Trophoblast cell (in vitro differentiated cells and primary cell): ENCODE measurements at regions not wholly inside any gene's neighbourhood (a gene's known extent, or its start where the extent isn't known, plus 50 kb on each side); places are given as distances from the start of the nearest gene placed in this dataset.

Experiments used
- DNase-seq, 2 donors: peaks; one replicate each; pipeline ENCODE4 v3.0.0-alpha.2; 2016
- H2AFZ ChIP-seq: 2 replicates; pipeline ENCODE4 v1.6.1; 2013; ENCODE audit warnings: low read length, moderate library complexity, mild to moderate bottlenecking; ENCODE audit not compliant: insufficient read depth, poor library complexity
- H2AK5ac ChIP-seq: 2 replicates; pipeline ENCODE4 v1.6.1; 2013; ENCODE audit warnings: mild to moderate bottlenecking, low read length
- H2BK120ac ChIP-seq: 2 replicates; pipeline ENCODE4 v1.6.1; 2013; ENCODE audit warnings: low read length, mild to moderate bottlenecking, moderate library complexity; ENCODE audit not compliant: insufficient read depth, poor library complexity
- H2BK12ac ChIP-seq: 2 replicates; pipeline ENCODE4 v1.6.1; 2013; ENCODE audit warnings: mild to moderate bottlenecking, low read length, moderate library complexity
- H2BK5ac ChIP-seq: 2 replicates; pipeline ENCODE4 v1.6.1; 2013; ENCODE audit warnings: low read length, low read depth, moderate library complexity, mild to moderate bottlenecking; ENCODE audit not compliant: poor library complexity
- H3K14ac ChIP-seq: 2 replicates; pipeline ENCODE4 v1.6.1; 2013; ENCODE audit warnings: mild to moderate bottlenecking, low read length
- H3K18ac ChIP-seq: 2 replicates; pipeline ENCODE4 v1.6.1; 2013; ENCODE audit warnings: mild to moderate bottlenecking, low read length
- H3K23ac ChIP-seq: 2 replicates; pipeline ENCODE4 v1.6.1; 2013; ENCODE audit warnings: low read length
- H3K27ac ChIP-seq: 2 replicates; pipeline ENCODE4 v1.5.1; 2013; ENCODE audit warnings: low read depth, mild to moderate bottlenecking, inconsistent platforms, low read length, moderate library complexity
- H3K27me3 ChIP-seq: 2 replicates; pipeline ENCODE4 v1.6.1; 2013; ENCODE audit warnings: inconsistent platforms, mild to moderate bottlenecking, low read length, moderate library complexity; ENCODE audit not compliant: insufficient read depth
- H3K36me3 ChIP-seq, 2 experiments: 1 replicate in 1 of 2; 2 replicates in 1 of 2; pipeline ENCODE4 v1.6.1; 2013; ENCODE audit warnings: low read length in 2 of 2, mild to moderate bottlenecking in 2 of 2, moderate library complexity in 1 of 2; ENCODE audit not compliant: insufficient read depth in 2 of 2, control insufficient read depth in 1 of 2
- H3K4ac ChIP-seq: 2 replicates; pipeline ENCODE4 v1.6.1; 2013; ENCODE audit warnings: low read depth, mild to moderate bottlenecking, low read length, moderate library complexity
- H3K4me1 ChIP-seq, 2 experiments: 1 replicate in 1 of 2; 2 replicates in 1 of 2; pipeline ENCODE4 v1.6.1; 2013; ENCODE audit warnings: low read length in 2 of 2, mild to moderate bottlenecking in 2 of 2, moderate library complexity in 1 of 2; ENCODE audit not compliant: insufficient read depth in 2 of 2, control insufficient read depth in 1 of 2
- H3K4me2 ChIP-seq: 2 replicates; pipeline ENCODE4 v1.6.1; 2013; ENCODE audit warnings: inconsistent platforms, mild to moderate bottlenecking, low read length, moderate library complexity
- H3K4me3 ChIP-seq: 2 replicates; pipeline ENCODE4 v1.5.1; 2013; ENCODE audit warnings: mild to moderate bottlenecking, low read depth, low read length, inconsistent platforms
- H3K79me1 ChIP-seq: one replicate; pipeline ENCODE4 v1.6.1; 2013; ENCODE audit warnings: low read length
- H3K79me2 ChIP-seq: 2 replicates; pipeline ENCODE4 v1.6.1; 2013; ENCODE audit warnings: low read length, mild to moderate bottlenecking; ENCODE audit not compliant: control insufficient read depth, insufficient read depth, poor library complexity
- H3K9ac ChIP-seq: 2 replicates; pipeline ENCODE4 v1.6.1; 2013; ENCODE audit warnings: mild to moderate bottlenecking, low read length
- H3K9me3 ChIP-seq: 2 replicates; pipeline ENCODE4 v1.6.1; 2013; ENCODE audit warnings: low read depth, mild to moderate bottlenecking, control low read depth, inconsistent platforms, low read length; ENCODE audit not compliant: insufficient read depth
- H4K12ac ChIP-seq: 2 replicates; pipeline ENCODE4 v1.6.1; 2013; ENCODE audit warnings: low read depth, mild to moderate bottlenecking, low read length, moderate library complexity
- H4K8ac ChIP-seq: 2 replicates; pipeline ENCODE4 v1.6.1; 2013; ENCODE audit warnings: low read depth, mild to moderate bottlenecking, low read length, moderate library complexity
- H4K91ac ChIP-seq: one replicate; pipeline ENCODE4 v1.6.1; 2013; ENCODE audit warnings: low read depth, mild to moderate bottlenecking, low read length, moderate library complexity
- WGBS: extraction: QIAGEN DNeasy Blood & Tissue Kit; methylation state at CpG from one replicate; pipeline ENCODE4 v1.1.7; 2013; ENCODE audit warnings: missing lambda C conversion rate; ENCODE audit not compliant: insufficient read length, insufficient coverage; ENCODE audit errors: extremely low coverage; 5-methylcytosine and 5-hydroxymethylcytosine counted together

DNA sequence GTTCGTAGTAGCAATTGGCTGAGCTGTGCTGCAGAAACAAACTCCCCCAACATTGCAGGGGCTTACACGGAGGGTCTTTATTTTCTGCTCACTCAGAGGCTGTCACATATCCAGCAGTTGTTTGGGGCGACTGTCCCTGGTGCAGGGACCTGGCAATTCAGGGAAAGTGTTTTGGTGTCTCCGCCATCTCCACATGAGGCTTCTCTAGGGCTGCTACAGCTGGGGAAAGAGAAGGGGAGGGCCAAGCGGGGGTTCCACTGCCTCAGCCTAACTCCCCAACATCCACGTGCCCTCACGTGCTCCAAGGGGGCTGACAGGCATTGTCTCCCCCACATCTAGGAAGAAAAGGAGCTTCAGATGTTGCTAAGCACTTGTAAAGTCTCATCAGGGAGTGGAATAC lies 61.3 kb upstream of the NXT1 start:
- no peak overlapping the region for H3K23ac ChIP-seq
- no peak overlapping the region for H3K9ac ChIP-seq
- no peak overlapping the region for H3K18ac ChIP-seq
- no peak for DNase-seq
- no peaks in the 10 kb centered on the region for H3K79me2 ChIP-seq
- H2AK5ac ChIP-seq, result no peak overlapping the region
- H2BK12ac ChIP-seq, result no peak overlapping the region
- no peak overlapping the region for H3K4me2 ChIP-seq
- H3K14ac ChIP-seq, result no peak overlapping the region
- no peak overlapping the region for H3K4ac ChIP-seq
- no peak overlapping the region for H4K91ac ChIP-seq
- H3K9me3 ChIP-seq, result no peaks in the 10 kb centered on the region
- H4K12ac ChIP-seq, result no peak overlapping the region
- H3K27me3 ChIP-seq, result no peaks in the 10 kb centered on the region
- H4K8ac ChIP-seq, result no peak overlapping the region
- H3K36me3 ChIP-seq, result no peaks in the 10 kb centered on the region
- no peak overlapping the region for H3K4me3 ChIP-seq
- H2AFZ ChIP-seq, result no peak overlapping the region
- no peak overlapping the region for H3K27ac ChIP-seq
- H2BK5ac ChIP-seq, result no peak overlapping the region
- H2BK120ac ChIP-seq, result no peak overlapping the region
- no peaks in the 10 kb centered on the region for H3K79me1 ChIP-seq
- no CpG with 5 or more reads among the region's 7 CpGs for WGBS
- no peaks in the 10 kb centered on the region for H3K4me1 ChIP-seq

DNA sequence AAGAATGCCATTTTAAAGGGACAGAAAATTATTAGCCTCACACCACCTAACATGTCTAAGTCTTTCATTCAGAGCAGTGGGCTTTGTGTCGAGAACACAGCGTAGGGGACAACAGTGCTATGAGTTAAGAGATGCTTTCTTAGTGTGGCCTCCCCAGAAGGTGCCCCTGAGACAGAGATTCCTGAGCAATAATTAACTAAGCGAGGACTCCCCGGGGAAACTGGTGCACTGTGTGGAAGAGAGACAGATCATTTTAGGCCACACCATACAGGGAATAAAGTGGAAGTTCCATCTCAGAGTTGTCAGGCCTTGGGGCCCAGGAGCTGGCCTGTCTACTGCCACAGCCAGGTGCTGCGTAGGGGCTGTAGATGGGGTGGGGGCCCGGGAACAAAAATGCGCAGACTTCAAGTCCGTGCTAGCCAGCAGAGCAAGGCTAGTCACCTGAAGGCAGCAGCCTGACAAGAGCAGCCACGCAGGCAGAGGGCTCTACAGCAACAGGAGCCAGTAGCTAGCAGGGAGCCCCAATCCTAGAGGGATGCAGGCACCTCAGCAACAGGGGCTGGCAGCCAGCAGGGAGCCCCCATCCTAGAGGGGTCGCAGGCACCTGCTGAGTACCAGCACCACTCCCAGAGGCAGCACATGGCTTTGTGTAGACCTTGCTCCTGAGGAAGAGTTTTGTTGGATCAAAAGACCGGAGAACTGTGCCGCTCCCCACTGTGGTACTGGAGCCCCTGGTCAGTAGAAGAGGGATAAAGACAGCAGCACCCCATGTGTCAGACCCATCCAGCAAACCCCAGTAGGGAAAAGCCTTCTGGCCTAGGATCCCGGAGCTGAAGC lies 63.0 kb upstream of the NXT1 start:
- no peak overlapping the region for H2BK5ac ChIP-seq
- H3K18ac ChIP-seq, result no peak overlapping the region
- no peaks in the 10 kb centered on the region for H3K27me3 ChIP-seq
- no peak overlapping the region for H2AFZ ChIP-seq
- no peak overlapping the region for H4K8ac ChIP-seq
- no peak overlapping the region for H3K4me2 ChIP-seq
- no peak overlapping the region for H2BK12ac ChIP-seq
- no peaks in the 10 kb centered on the region for H3K79me1 ChIP-seq
- H3K9me3 ChIP-seq, result no peaks in the 10 kb centered on the region
- H3K23ac ChIP-seq, result no peak overlapping the region
- H3K79me2 ChIP-seq, result no peaks in the 10 kb centered on the region
- no peaks in the 10 kb centered on the region for H3K36me3 ChIP-seq
- H2BK120ac ChIP-seq, result no peak overlapping the region
- H3K4ac ChIP-seq, result no peak overlapping the region
- no peak overlapping the region for H3K27ac ChIP-seq
- H3K9ac ChIP-seq, result no peak overlapping the region
- H3K4me3 ChIP-seq, result no peak overlapping the region
- H3K4me1 ChIP-seq, result no peaks in the 10 kb centered on the region
- no peak overlapping the region for H3K14ac ChIP-seq
- H4K12ac ChIP-seq, result no peak overlapping the region
- no CpG with 5 or more reads among the region's 13 CpGs for WGBS
- no peak for DNase-seq
- H2AK5ac ChIP-seq, result no peak overlapping the region
- H4K91ac ChIP-seq, result no peak overlapping the region

DNA sequence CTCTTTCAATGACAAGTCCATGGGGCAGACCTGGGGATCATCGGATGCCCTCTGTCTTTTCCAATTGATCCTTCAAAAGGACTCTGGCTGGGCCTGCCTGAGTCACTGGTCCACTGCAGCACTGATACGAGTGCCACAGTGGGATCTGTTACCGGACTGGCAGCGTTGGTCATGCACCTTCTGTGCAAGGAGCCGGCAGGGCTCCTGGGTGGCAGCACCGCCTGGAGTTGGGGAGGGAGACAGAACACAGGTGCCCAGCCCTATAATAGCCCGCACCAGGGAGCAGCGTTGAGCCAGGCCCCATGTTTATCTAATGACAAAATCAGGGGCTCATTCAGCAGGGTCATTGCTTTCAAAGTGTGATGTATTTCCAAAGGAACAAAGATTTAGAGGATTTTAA lies 64.2 kb upstream of the NXT1 start:
- H3K4me3 ChIP-seq, result no peak overlapping the region
- WGBS, result no CpG with 5 or more reads among the region's 8 CpGs

DNA sequence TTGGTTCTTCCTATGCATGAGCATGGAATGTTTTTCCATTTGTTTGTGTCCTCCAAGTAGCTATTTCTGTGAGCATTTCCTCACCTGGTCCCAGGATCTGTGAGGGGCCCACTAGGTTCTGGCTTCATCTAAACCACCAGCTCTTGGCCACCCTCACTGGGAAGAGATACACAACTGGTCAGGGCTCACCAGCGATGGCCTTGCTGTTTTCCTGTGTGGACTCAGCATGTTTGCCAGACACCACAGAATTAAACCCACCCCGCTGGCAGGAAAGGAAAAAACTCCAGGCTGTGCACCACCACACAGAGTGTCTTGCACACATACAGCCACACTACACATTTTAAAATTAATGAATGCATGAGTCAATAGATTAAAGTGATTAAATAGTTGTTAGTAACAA lies 65.1 kb upstream of the NXT1 start:
- H3K4me3 ChIP-seq, result no peak overlapping the region
- no peaks in the 10 kb centered on the region for H3K79me2 ChIP-seq
- no peak for DNase-seq
- H3K23ac ChIP-seq, result no peak overlapping the region
- no peak overlapping the region for H4K91ac ChIP-seq
- no peak overlapping the region for H3K4me2 ChIP-seq
- no peak overlapping the region for H3K14ac ChIP-seq
- H3K79me1 ChIP-seq, result no peaks in the 10 kb centered on the region
- no peak overlapping the region for H2AK5ac ChIP-seq
- H4K12ac ChIP-seq, result no peak overlapping the region
- no peaks in the 10 kb centered on the region for H3K36me3 ChIP-seq
- H2BK120ac ChIP-seq, result no peak overlapping the region
- no peak overlapping the region for H2AFZ ChIP-seq
- no peak overlapping the region for H2BK5ac ChIP-seq
- H3K18ac ChIP-seq, result no peak overlapping the region
- no peaks in the 10 kb centered on the region for H3K27me3 ChIP-seq
- WGBS, result no CpG with 5 or more reads among the region's 2 CpGs
- H4K8ac ChIP-seq, result no peak overlapping the region
- no peaks in the 10 kb centered on the region for H3K9me3 ChIP-seq
- no peak overlapping the region for H3K27ac ChIP-seq
- H3K4me1 ChIP-seq, result no peaks in the 10 kb centered on the region
- H2BK12ac ChIP-seq, result no peak overlapping the region
- H3K4ac ChIP-seq, result no peak overlapping the region
- no peak overlapping the region for H3K9ac ChIP-seq

More for the DNA sequence above, 64.2 kb upstream of the NXT1 start:
- no peak overlapping the region for H3K14ac ChIP-seq
- DNase-seq, result no peak
- no peaks in the 10 kb centered on the region for H3K79me1 ChIP-seq
- no peaks in the 10 kb centered on the region for H3K9me3 ChIP-seq
- H2AFZ ChIP-seq, result no peak overlapping the region
- H2BK5ac ChIP-seq, result no peak overlapping the region
- no peak overlapping the region for H2BK12ac ChIP-seq
- H3K4me2 ChIP-seq, result no peak overlapping the region
- no peaks in the 10 kb centered on the region for H3K79me2 ChIP-seq
- H4K12ac ChIP-seq, result no peak overlapping the region
- no peak overlapping the region for H4K91ac ChIP-seq
- no peak overlapping the region for H2AK5ac ChIP-seq
- no peaks in the 10 kb centered on the region for H3K36me3 ChIP-seq
- no peak overlapping the region for H3K27ac ChIP-seq
- H2BK120ac ChIP-seq, result no peak overlapping the region
- H4K8ac ChIP-seq, result no peak overlapping the region
- H3K4me1 ChIP-seq, result no peaks in the 10 kb centered on the region
- no peak overlapping the region for H3K18ac ChIP-seq
- H3K23ac ChIP-seq, result no peak overlapping the region
- H3K27me3 ChIP-seq, result no peaks in the 10 kb centered on the region
- no peak overlapping the region for H3K4ac ChIP-seq
- H3K9ac ChIP-seq, result no peak overlapping the region
